AG04449 (cell line): ENCODE measurements at regions not wholly inside any gene's neighbourhood (a gene's known extent, or its start where the extent isn't known, plus 50 kb on each side); places are given as distances from the start of the nearest gene placed in this dataset.

Source experiments
- CTCF ChIA-PET: fragments of 350-600 bp; formaldehyde crosslinking; extraction: SDS; loops from one replicate; lab custom pipeline; 2021; ENCODE audit warnings: antibody characterized with exemption; lab: Yijun Ruan, JAX
- POLR2A ChIA-PET: fragments of 400-600, 350-600 bp; formaldehyde crosslinking; extraction: SDS; loops from one replicate; lab custom pipeline; 2020; ENCODE audit warnings: antibody characterized with exemption, inconsistent platforms; lab: Yijun Ruan, JAX
- DNase-seq: peaks from one replicate; pipeline ENCODE4 v3.0.0-alpha.2; 2010; ENCODE audit warnings: low read depth, low spot score
- H3K4me3 ChIP-seq: 2 replicates; pipeline ENCODE4 v1.5.1; 2011; ENCODE audit warnings: low read depth, mild to moderate bottlenecking, control low read depth, low read length
- CTCF ChIP-seq: IDR thresholded peaks from one replicate; pipeline ENCODE4 v1.5.1; 2011; ENCODE audit warnings: mild to moderate bottlenecking, moderate library complexity, low read length, control low read depth, inconsistent platforms; ENCODE audit not compliant: insufficient read depth; ENCODE audit errors: missing control alignments

GRCh38 chr13:79267560-79267959, 138.5 kb downstream of the RBM26 start:
- CTCF ChIA-PET = no interaction called here
- no peak for TF ChIP-seq CTCF

GRCh38 chr13:79258489-79258888, 147.6 kb downstream of the RBM26 start:
- ChIA-PET CTCF (no interaction called here), POLR2A (no interaction called here)
- no peak overlapping the region for H3K4me3 ChIP-seq
- TF ChIP-seq CTCF = no peak
- DNase-seq = no peak

More at GRCh38 chr13:79267560-79267959, 138.5 kb downstream of the RBM26 start:
- DNase-seq = no peak
- POLR2A ChIA-PET = no interaction called here
- no peak overlapping the region for H3K4me3 ChIP-seq

- POLR2A ChIA-PET = no interaction called here
- TF ChIP-seq CTCF = no peak
- no peak overlapping the region for H3K4me3 ChIP-seq
- no peak for DNase-seq
- CTCF ChIA-PET = no interaction called here
Observed at GRCh38 chr13:79246578-79246949, 159.5 kb downstream of the RBM26 start.

GRCh38 chr13:79245937-79246577, 160.0 kb downstream of the RBM26 start:
- POLR2A ChIA-PET = no interaction called here
- H3K4me3 ChIP-seq = no peak overlapping the region
- CTCF ChIA-PET = no interaction called here
- no peak for DNase-seq
- TF ChIP-seq CTCF = no peak

GRCh38 chr13:79241697-79242096, 164.4 kb downstream of the RBM26 start:
- DNase-seq = no peak
- CTCF ChIA-PET = no interaction called here
- POLR2A ChIA-PET = no interaction called here
- TF ChIP-seq CTCF = no peak
- no peak overlapping the region for H3K4me3 ChIP-seq

- CTCF ChIA-PET = no interaction called here
Observed at GRCh38 chr13:79237981-79238380, 168.1 kb downstream of the RBM26 start.

More at GRCh38 chr13:79237981-79238380, 168.1 kb downstream of the RBM26 start:
- POLR2A ChIA-PET = no interaction called here
- no peak for DNase-seq
- TF ChIP-seq CTCF = no peak
- H3K4me3 ChIP-seq = no peak overlapping the region
